BLaER1 treated with 17β-estradiol and CSF1 and Interleukin-3, amounts not matched to agents 10 nM and 100 nM (cell line): ENCODE measurements at regions not wholly inside any gene's neighbourhood (a gene's known extent, or its start where the extent isn't known, plus 50 kb on each side); places are given as distances from the start of the nearest gene placed in this dataset.
A peak's percentile ranks its signal among the peaks of the same experiment; 100 is the strongest.

Experiments used
- H3K27ac ChIP-seq, 11 experiments: shearing (Covaris generic); formaldehyde crosslinking; 2 replicates each; pipeline ENCODE4 v1.8.1; 2022
- H3K27me3 ChIP-seq, 11 experiments: shearing (Covaris generic); formaldehyde crosslinking; 2 replicates each; pipeline ENCODE4 v1.8.1; 2022
- H3K36me3 ChIP-seq, 11 experiments: shearing (Covaris generic); formaldehyde crosslinking; 2 replicates each; pipeline ENCODE4 v1.8.1; 2022
- H3K4me1 ChIP-seq, 10 experiments: shearing (Covaris generic); formaldehyde crosslinking; 2 replicates each; pipeline ENCODE4 v1.8.1; 2022
- H3K4me2 ChIP-seq, 11 experiments: shearing (Covaris generic); formaldehyde crosslinking; 2 replicates each; pipeline ENCODE4 v1.8.1; 2022
- H3K4me3 ChIP-seq, 10 experiments: shearing (Covaris generic); formaldehyde crosslinking; 2 replicates each; pipeline ENCODE4 v1.8.1; 2022
- H3K9ac ChIP-seq, 11 experiments: shearing (Covaris generic); formaldehyde crosslinking; 2 replicates each; pipeline ENCODE4 v1.8.1; 2022
- H3K9me3 ChIP-seq, 11 experiments: shearing (Covaris generic); formaldehyde crosslinking; replicated peaks in 1 of 11; 2 replicates each; pipeline ENCODE4 v1.8.1; 2022
- H4K20me1 ChIP-seq, 11 experiments: shearing (Covaris generic); formaldehyde crosslinking; 2 replicates each; pipeline ENCODE4 v1.8.1; 2022
- Cebpa-rat ChIP-seq, 11 experiments: shearing (Covaris generic); IDR thresholded peaks; 2 replicates each; pipeline ENCODE4 v1.8.1; 2022

DNA sequence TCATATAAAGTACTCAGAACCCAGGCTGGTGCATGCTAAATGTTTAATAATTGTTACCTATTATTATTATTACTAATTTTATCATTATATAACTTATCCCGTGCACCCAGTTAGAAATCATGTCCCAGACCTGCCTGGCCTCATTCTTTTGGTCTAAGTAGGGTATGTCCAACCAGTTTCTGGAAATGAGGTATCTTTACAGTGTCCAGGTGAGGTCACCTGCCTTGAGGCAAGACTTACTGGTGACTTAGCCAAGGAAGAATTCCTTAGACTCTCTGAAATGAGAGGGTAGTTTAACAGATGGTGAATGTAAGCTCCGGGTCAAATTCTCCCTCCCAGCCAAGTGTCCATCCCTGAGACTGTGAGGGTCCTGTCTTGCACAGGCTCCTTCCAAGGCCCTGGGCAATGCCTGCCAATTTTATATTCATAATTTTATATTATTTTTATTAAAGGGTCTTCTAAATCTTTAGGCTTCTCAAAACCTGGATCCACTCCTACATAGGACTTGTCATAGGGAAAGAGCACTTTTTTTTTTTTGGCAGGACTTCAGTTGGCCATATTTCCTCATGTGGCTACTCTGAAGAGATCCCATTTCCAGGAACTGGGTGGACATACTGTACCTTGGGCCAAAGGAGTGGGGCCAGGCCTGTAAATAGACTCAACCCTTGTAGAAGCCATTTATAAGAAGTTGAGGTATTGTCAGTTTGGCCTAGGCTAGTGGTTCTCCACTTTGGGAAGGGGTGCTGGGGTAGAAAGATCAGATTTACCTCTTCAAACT is 96.7 kb upstream of the KCNA3 start:
- Histone ChIP-seq H3K27ac (no peak overlapping the region), H3K9ac (no peak overlapping the region), H3K9me3 (peaks cover 0 to 7% (median 0%) of the 10 kb centered on the region in 11 experiments; a peak in 3 of 22 replicates), H3K4me3 (no peak overlapping the region), H3K27me3 (no peaks in the 10 kb centered on the region), H4K20me1 (no peaks in the 10 kb centered on the region), H3K4me1 (peaks cover 0 to 4% (median 0%) of the 10 kb centered on the region in 10 experiments; a peak in 2 of 20 replicates), H3K4me2 (no peak overlapping the region), H3K36me3 (no peaks in the 10 kb centered on the region)
- TF ChIP-seq Cebpa-rat (IDR thresholded peaks at IDR 0.05), result no peak

DNA sequence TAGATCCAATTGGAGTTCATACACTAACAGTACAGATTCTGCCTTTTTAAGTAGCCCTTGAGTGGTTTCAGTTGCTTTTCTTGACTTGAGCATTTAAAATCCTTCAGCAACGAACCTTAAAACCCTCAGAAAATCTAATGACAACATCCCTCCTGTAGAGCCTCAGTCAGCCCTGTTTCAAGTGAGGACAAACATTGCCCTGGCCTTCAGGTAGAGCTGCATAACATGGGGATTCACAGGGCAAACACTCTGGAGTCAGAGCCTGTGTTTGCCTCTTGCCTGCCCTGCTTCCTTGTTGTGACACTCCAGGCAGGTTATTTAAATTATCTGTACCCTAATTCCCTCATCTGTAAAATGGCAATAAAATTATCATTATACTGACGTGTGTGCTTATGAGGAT is 96.1 kb upstream of the KCNA3 start:
- H3K4me1 ChIP-seq, result peaks cover 0 to 5% (median under 1%) of the 10 kb centered on the region in 10 experiments; a peak in 9 of 20 replicates
- H3K27me3 ChIP-seq, result no peaks in the 10 kb centered on the region
- peaks cover 0 to 7% (median 0%) of the 10 kb centered on the region in 11 experiments; a peak in 3 of 22 replicates for H3K9me3 ChIP-seq
- H3K9ac ChIP-seq, result no peak overlapping the region
- no peak overlapping the region for H3K27ac ChIP-seq
- no peak overlapping the region for H3K4me2 ChIP-seq
- H3K36me3 ChIP-seq, result no peaks in the 10 kb centered on the region
- H4K20me1 ChIP-seq, result no peaks in the 10 kb centered on the region
- H3K4me3 ChIP-seq, result no peak overlapping the region
- no peak for TF ChIP-seq Cebpa-rat (IDR thresholded peaks at IDR 0.05)

DNA sequence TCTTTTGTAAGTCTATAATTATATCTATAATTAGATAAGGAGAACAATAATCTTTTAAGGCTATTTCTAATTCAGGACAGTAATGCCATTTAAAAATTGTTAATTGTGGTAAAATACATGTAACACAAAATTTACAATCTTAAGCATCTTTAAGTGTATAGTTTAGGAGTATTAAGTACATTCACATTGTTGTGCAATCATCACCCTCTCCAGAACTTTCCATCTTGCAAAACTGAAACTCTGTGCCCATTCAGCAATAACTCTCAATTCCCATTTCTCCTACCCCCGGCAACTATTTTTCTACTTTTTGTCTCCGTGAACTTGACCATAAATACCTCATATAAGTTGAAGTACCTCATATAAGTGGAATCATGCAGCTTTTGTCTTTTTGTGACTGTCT is 93.9 kb upstream of the KCNA3 start:
- Histone ChIP-seq H3K36me3 (no peaks in the 10 kb centered on the region), H3K4me3 (no peak overlapping the region), H3K9ac (no peak overlapping the region), H3K27ac (no peak overlapping the region), H3K4me2 (no peak overlapping the region), H4K20me1 (no peaks in the 10 kb centered on the region; a peak in 1 of 22 replicates), H3K4me1 (peaks cover 0 to 10% (median 5%) of the 10 kb centered on the region in 10 experiments; a peak in 9 of 20 replicates), H3K27me3 (no peaks in the 10 kb centered on the region), H3K9me3 (peaks cover 0 to 7% (median 0%) of the 10 kb centered on the region in 11 experiments; a peak in 3 of 22 replicates)
- TF ChIP-seq Cebpa-rat (IDR thresholded peaks at IDR 0.05), result peak in 1 of 11 experiments; percentile 12; a peak in 1 of 22 replicates

DNA sequence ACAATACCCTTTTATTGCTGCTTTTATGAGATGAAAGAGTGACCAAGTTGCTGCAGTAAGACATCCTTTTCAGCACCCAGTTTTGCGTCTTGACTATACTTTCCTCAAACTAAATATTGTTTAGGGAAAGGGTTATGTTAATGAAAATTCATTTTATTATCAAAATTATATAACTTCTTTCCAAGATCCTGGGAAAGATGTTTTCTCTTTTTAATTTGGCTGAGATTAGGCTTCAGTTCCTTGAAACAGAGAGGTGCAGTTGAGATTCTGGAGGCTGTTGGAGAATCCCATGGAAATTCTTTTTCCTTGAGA is 91.6 kb upstream of the KCNA3 start:
- peaks cover 0 to 6% (median 4%) of the 10 kb centered on the region in 10 experiments; a peak in 8 of 20 replicates for H3K4me1 ChIP-seq
- no peak for TF ChIP-seq Cebpa-rat (IDR thresholded peaks at IDR 0.05)
- H3K36me3 ChIP-seq, result no peaks in the 10 kb centered on the region
- no peaks in the 10 kb centered on the region for H3K9me3 ChIP-seq
- H3K27me3 ChIP-seq, result no peaks in the 10 kb centered on the region
- no peak overlapping the region for H3K9ac ChIP-seq
- H3K4me2 ChIP-seq, result no peak overlapping the region
- no peak overlapping the region for H3K27ac ChIP-seq
- no peak overlapping the region for H3K4me3 ChIP-seq
- H4K20me1 ChIP-seq, result no peaks in the 10 kb centered on the region; a peak in 1 of 22 replicates

DNA sequence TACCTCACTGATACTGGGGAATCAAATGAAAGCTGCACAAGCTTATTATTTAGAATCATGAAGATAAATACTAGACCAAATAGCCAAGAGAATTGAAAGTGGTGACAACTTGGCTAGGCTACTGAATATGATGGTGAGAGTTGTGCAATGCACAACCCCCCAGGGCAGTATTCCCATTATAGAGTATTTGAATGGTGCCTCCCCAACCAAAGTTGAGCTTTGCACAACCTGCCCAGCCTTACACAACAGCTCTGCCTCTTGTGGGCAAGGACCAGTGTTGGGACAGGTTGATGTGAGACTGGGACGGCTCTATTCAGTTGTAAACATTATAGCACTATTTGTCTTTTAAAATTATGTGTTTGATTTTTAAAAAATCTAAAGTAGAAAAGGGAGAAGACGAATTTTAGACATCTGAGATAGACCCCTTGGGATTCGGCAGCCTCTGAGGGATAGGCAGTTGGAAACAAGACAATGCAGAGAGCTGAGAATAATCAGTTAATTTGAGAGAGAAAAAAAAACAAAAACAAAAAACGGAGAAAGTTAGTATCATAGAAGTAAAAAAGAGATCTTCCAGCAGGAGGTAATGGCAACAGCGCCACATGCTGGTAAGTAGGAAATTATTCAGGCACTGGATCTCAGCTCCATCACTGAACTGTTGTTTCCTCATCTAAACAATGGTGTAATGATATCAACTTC is 91.0 kb upstream of the KCNA3 start:
- no peaks in the 10 kb centered on the region for H3K9me3 ChIP-seq

DNA sequence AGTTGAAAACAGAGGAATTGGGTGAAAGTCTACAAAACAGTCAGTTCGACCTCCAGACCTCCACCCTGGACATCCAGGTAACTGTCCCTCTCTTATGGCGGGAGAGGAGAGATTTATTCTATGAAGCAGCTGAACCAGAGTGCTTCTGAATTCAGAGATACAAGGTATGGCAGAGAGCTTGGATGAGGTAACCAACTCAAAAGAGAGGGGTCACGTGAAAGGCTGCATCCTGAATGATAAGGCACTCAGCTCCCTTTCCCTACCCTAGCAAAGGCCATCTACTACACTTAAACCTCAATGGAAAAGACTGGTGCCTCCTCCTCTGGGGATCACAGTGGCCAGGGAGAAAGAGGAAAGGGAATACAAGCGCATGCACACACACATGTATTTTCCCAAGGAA is 88.4 kb upstream of the KCNA3 start:
- no peak for TF ChIP-seq Cebpa-rat (IDR thresholded peaks at IDR 0.05)
- Histone ChIP-seq H3K27me3 (no peaks in the 10 kb centered on the region), H3K27ac (no peak overlapping the region), H3K9me3 (no peaks in the 10 kb centered on the region), H3K4me3 (no peak overlapping the region), H3K36me3 (no peaks in the 10 kb centered on the region), H3K4me1 (peaks cover 0 to 6% (median 4%) of the 10 kb centered on the region in 10 experiments; a peak in 8 of 20 replicates), H3K9ac (no peak overlapping the region), H4K20me1 (no peaks in the 10 kb centered on the region; a peak in 1 of 22 replicates), H3K4me2 (no peak overlapping the region)

More for the DNA sequence above, 91.0 kb upstream of the KCNA3 start:
- Histone ChIP-seq H3K36me3 (no peaks in the 10 kb centered on the region), H3K4me3 (no peak overlapping the region), H3K4me1 (peaks cover 0 to 6% (median 4%) of the 10 kb centered on the region in 10 experiments; a peak in 8 of 20 replicates), H3K27ac (no peak overlapping the region), H4K20me1 (no peaks in the 10 kb centered on the region; a peak in 1 of 22 replicates), H3K27me3 (no peaks in the 10 kb centered on the region), H3K9ac (peak overlapping the region in 1 of 11 experiments; percentile 22; a peak in 1 of 22 replicates), H3K4me2 (peak overlapping the region; percentile 3 to 54 (median 29); a peak in 12 of 22 replicates)
- TF ChIP-seq Cebpa-rat (IDR thresholded peaks at IDR 0.05), result no peak

DNA sequence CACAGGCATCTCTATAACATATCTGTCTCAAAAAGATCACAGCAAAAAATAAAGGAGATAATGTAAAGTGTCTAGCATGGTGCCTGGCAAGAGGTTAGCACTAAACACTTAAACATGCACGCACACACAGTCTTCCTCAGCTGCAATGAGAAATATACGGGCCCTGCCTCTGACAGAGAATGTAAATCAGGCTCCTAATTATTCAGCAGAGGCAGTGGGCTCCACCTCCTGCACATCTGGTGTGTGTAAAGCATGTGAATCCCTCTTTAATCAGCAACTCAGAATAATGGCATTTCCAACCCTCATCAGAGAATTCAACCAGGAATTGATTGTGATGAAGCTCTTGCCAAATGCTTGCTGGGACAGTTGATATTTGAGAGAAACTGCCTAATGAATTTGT is 85.6 kb upstream of the KCNA3 start:
- H3K9ac ChIP-seq, result no peak overlapping the region
- no peak overlapping the region for H3K4me3 ChIP-seq
- H3K36me3 ChIP-seq, result no peaks in the 10 kb centered on the region
- H3K4me2 ChIP-seq, result no peak overlapping the region
- H3K9me3 ChIP-seq, result no peaks in the 10 kb centered on the region
- H3K27me3 ChIP-seq, result no peaks in the 10 kb centered on the region
- H3K27ac ChIP-seq, result no peak overlapping the region
- no peaks in the 10 kb centered on the region; a peak in 1 of 22 replicates for H4K20me1 ChIP-seq
- H3K4me1 ChIP-seq, result peaks cover 0 to 6% (median 0%) of the 10 kb centered on the region in 10 experiments; a peak in 4 of 20 replicates
- TF ChIP-seq Cebpa-rat (IDR thresholded peaks at IDR 0.05), result no peak

DNA sequence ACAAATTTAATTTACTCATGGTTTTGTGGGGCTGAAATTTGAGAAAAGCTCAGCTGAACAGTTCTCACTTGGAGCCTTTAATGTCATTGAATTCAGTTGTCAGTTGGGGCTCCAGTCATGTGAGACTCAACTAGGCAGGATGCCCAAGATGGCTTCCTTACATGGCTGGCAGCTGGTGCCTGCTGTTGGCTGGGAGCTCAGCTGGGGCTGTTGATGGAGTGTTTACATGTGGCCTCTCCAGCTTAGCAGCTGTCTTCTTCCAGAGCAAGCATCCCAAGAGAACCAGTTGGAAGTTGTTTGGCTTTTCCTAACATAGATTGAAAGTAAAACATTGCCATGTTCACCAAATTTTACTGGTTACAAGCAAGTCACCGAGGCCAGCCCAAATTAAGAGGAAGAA is 81.8 kb upstream of the KCNA3 start:
- no peaks in the 10 kb centered on the region for H4K20me1 ChIP-seq
- H3K27ac ChIP-seq, result no peak overlapping the region
- peaks cover 0 to 6% (median 0%) of the 10 kb centered on the region in 10 experiments; a peak in 2 of 20 replicates for H3K4me1 ChIP-seq
- no peaks in the 10 kb centered on the region for H3K27me3 ChIP-seq
- no peaks in the 10 kb centered on the region for H3K9me3 ChIP-seq
- no peak for TF ChIP-seq Cebpa-rat (IDR thresholded peaks at IDR 0.05)
- H3K4me3 ChIP-seq, result no peak overlapping the region
- H3K9ac ChIP-seq, result no peak overlapping the region
- no peaks in the 10 kb centered on the region for H3K36me3 ChIP-seq
- peak overlapping the region in 2 of 11 experiments; percentile 4 to 19; a peak in 3 of 22 replicates for H3K4me2 ChIP-seq

DNA sequence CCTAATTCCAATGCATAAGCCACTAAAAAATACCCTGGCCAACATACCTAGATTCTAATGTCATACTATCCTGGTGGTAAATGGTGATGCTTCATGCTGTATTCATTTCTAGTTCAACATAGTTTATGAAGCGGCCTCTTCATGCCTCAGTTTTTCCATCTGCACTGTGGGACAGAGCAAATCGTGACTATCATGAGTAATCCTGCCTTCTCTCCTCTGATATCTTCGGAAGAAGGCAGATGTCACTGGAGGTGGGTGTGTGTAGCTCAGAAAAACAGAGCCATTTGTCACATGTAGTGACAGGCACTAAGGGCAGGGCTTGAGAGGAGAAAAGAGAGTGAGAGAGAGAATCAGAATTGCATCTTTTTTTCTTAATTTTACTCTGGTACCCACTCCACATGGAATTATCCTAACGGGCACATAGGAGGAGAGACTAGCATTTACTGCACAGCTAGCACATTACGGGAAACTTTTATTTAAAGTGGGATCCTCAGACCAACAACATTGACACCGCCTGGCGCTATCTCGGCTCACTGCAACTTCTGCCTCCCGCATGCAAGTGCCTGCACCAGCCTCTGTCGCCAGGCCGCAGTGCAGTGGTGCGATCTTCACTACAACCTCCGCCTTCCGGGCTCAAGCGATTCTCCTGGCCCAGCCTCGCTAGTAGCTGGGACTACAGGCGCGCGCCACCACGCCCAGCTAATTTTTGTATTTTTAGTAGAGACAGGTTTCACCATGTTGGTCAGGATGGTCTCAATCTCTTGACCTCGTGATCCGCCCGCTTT is 78.4 kb upstream of the KCNA3 start:
- Histone ChIP-seq H3K27me3 (no peaks in the 10 kb centered on the region), H3K36me3 (no peaks in the 10 kb centered on the region), H3K9me3 (no peaks in the 10 kb centered on the region), H3K4me2 (no peak overlapping the region), H4K20me1 (0 out of 22 replicates have a peak, but pooled peaks cover 0 to 4% (median 0%) of the 10 kb centered on the region in 11 experiments), H3K9ac (no peak overlapping the region), H3K4me3 (no peak overlapping the region), H3K27ac (no peak overlapping the region), H3K4me1 (peaks cover 0 to 6% (median 0%) of the 10 kb centered on the region in 10 experiments; a peak in 2 of 20 replicates)
- no peak for TF ChIP-seq Cebpa-rat (IDR thresholded peaks at IDR 0.05)
